ENCODE measurements at regions not wholly inside any gene's neighbourhood (a gene's known extent, or its start where the extent isn't known, plus 50 kb on each side); places are given as distances from the start of the nearest gene placed in this dataset.

DNA sequence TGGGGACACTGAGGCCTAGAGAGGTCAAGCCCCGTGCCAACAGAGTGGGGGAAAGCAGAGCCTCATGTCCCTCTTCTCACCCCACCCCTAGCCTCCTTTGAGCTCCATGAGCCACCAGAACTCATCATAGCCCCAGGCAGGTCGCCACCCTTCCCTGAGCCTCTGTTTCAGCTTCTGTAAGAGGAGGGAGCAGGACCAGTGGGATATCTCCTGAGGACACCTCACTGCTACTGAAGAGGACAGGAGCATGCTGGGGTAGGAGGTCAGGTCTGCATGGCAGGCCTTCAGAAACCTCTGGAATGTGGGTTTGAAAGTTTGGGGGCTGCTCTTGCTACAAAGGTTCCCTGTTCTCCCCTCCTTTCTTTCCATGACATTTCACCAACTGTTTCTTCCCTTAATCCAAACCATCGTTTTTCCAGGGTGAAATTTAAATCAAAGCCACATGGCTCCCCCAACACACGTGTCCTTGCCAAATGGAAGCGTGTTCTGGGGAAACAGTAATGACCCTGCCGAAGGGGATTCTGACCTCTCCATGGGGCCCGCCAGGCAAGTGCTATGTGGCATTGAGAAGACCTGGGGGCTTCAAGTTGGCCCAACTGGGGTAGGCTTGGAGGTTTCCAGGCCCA, 88.1 kb upstream of the RUNX3 start:
- H3K27ac Mint-ChIP-seq, result peak overlapping the region in 5 of 9 donors; percentile 65 to 98 (median 80)
- Histone ChIP-seq H3K27me3 (ENCODE audit: control insufficient read depth in 2 of 2, insufficient read depth in 2 of 2, low read length in 2 of 2) (no peaks in the 10 kb centered on the region), H3K4me3 (ENCODE audit: low read length) (no peak overlapping the region), H3K9me3 (ENCODE audit: control insufficient read depth in 2 of 3, low read length in 3 of 3) (no peaks in the 10 kb centered on the region), H3K4me1 (ENCODE audit: control insufficient read depth in 2 of 2, insufficient read depth in 2 of 2, low read length in 2 of 2) (peaks cover 22 to 24% of the 10 kb centered on the region in 2 donors), H3K36me3 (ENCODE audit: control insufficient read depth in 2 of 3, insufficient read depth in 3 of 3, low read length in 3 of 3) (no peaks in the 10 kb centered on the region), H3K27ac (ENCODE audit: low read depth, low read length) (no peak overlapping the region)
- DNase-seq (no peak), ATAC-seq (no peak)
- H3K4me1 Mint-ChIP-seq, result peaks cover 30 to 57% (median 39%) of the 10 kb centered on the region in 7 donors
- H3K27me3 Mint-ChIP-seq, result no peaks in the 10 kb centered on the region
- POLR2A ChIA-PET, result interaction anchor here (1.0 kb wide), 1 partner anchor 10 kb away, joined by 4 read pairs; no protein-coding TSS in a partner anchor
- intact Hi-C loops (cut with micrococcal nuclease), result no loop called here
- peaks cover 0 to 1% (median 0%) of the 10 kb centered on the region in 11 donors for H3K9me3 Mint-ChIP-seq
- peak overlapping the region in 1 of 10 donors; percentile 28 for H3K4me3 Mint-ChIP-seq
- no peaks in the 10 kb centered on the region for H3K36me3 Mint-ChIP-seq
- CTCF ChIA-PET, result interaction anchor here (1.1 to 1.2 kb wide), 3 partner anchors 20 to 170 kb away, joined by 3 to 5 read pairs (median 3); no protein-coding TSS in a partner anchor

GRCh38 chr1:25017436-25018109, 87.5 kb upstream of the RUNX3 start:
- Mint-ChIP-seq H3K4me3 (peak overlapping the region in 2 of 10 donors; percentile 28 to 35), H3K27me3 (no peaks in the 10 kb centered on the region), H3K36me3 (no peaks in the 10 kb centered on the region), H3K9me3 (peaks cover 0 to 1% (median 0%) of the 10 kb centered on the region in 11 donors), H3K27ac (peak overlapping the region in 6 of 9 donors; percentile 45 to 97 (median 67)), H3K4me1 (peaks cover 25 to 57% (median 38%) of the 10 kb centered on the region in 7 donors)
- peaks cover 16 to 22% of the 10 kb centered on the region in 2 donors for H3K4me1 ChIP-seq (ENCODE audit: control insufficient read depth in 2 of 2, insufficient read depth in 2 of 2, low read length in 2 of 2)
- no peak for ATAC-seq
- H3K36me3 ChIP-seq (ENCODE audit: control insufficient read depth in 2 of 3, insufficient read depth in 3 of 3, low read length in 3 of 3), result no peaks in the 10 kb centered on the region
- no peaks in the 10 kb centered on the region for H3K27me3 ChIP-seq (ENCODE audit: control insufficient read depth in 2 of 2, insufficient read depth in 2 of 2, low read length in 2 of 2)
- H3K9me3 ChIP-seq (ENCODE audit: control insufficient read depth in 2 of 3, low read length in 3 of 3), result no peaks in the 10 kb centered on the region
- ChIA-PET POLR2A (interaction anchor here (1.0 kb wide), 1 partner anchor 9 kb away, joined by 4 read pairs; no protein-coding TSS in a partner anchor), CTCF (interaction anchor here (1.1 to 1.2 kb wide), 3 partner anchors 20 to 169 kb away, joined by 3 to 5 read pairs (median 3); no protein-coding TSS in a partner anchor)
- no peak overlapping the region for H3K27ac ChIP-seq (ENCODE audit: low read depth, low read length)
- DNase-seq, result no peak
- H3K4me3 ChIP-seq (ENCODE audit: low read length), result no peak overlapping the region
- intact Hi-C loops (cut with micrococcal nuclease), result no loop called here

DNA sequence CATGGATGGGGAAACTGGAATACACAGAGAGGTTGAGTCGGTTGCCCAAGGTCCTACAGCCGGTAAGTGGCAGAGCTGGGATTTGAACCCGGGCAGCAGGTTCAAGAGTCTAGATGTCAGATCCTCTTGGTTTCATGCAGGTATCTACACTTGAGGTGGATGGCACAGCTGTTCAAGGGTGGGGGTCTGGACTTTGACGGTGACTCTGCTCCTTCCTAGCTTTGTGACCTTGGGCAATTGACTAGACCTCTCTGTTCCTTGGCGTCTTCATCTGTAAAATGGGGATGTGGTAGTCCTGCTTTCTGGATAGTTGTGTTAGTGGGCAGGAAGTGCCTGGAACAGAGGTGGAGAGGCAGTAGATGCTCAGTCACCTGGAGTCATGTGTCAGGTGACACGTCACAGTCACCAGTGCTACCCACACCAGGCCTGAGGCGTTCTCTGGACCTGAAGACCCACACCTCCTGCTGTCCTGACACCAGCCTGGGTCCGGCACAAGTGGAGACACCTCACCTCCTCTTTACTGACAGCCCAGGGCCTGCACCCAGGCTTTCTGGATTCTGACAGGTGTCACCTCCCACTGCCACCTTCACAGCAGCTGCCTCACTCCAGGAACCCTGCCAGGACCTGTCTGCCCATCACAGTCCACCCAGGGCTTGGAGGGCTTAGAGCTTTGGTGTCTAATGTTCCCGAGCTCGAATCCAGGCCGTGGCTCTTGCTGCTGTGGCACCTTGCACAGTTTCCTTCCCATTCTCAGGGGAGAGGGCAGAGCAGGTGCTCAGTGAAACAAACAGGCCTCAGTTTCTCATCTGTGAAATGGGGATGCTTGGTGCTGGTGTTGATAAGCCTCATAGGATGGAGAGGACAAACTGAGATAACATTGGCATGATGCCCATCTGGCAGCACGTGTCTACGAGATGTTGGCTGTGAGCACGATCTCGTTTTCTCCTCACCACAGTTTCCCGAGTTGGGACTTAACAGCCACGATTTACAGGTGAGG, 83.2 kb upstream of the RUNX3 start:
- H3K4me1 Mint-ChIP-seq, result peaks cover 16 to 53% (median 40%) of the 10 kb centered on the region in 7 donors
- no peak for DNase-seq

GRCh38 chr1:25011943-25012638, 82.0 kb upstream of the RUNX3 start:
- Histone ChIP-seq H3K4me3 (ENCODE audit: low read length) (no peak overlapping the region), H3K36me3 (ENCODE audit: control insufficient read depth in 2 of 3, insufficient read depth in 3 of 3, low read length in 3 of 3) (no peaks in the 10 kb centered on the region), H3K27me3 (ENCODE audit: control insufficient read depth in 2 of 2, insufficient read depth in 2 of 2, low read length in 2 of 2) (no peaks in the 10 kb centered on the region), H3K27ac (ENCODE audit: low read depth, low read length) (no peak overlapping the region), H3K9me3 (ENCODE audit: control insufficient read depth in 2 of 3, low read length in 3 of 3) (no peaks in the 10 kb centered on the region), H3K4me1 (ENCODE audit: control insufficient read depth in 2 of 2, insufficient read depth in 2 of 2, low read length in 2 of 2) (peaks cover 10 to 29% of the 10 kb centered on the region in 2 donors)
- H3K36me3 Mint-ChIP-seq, result peaks cover 0 to 11% (median 0%) of the 10 kb centered on the region in 5 donors
- DNase-seq (no peak), ATAC-seq (peak; percentile 37)
- H3K4me3 Mint-ChIP-seq, result peak overlapping the region in 2 of 10 donors; percentile 8 to 15
- H3K4me1 Mint-ChIP-seq, result peaks cover 18 to 53% (median 45%) of the 10 kb centered on the region in 7 donors
- ChIA-PET CTCF (interaction anchor here (0.6 kb wide), 1 partner anchor 17 kb away, joined by 3 read pairs; no protein-coding TSS in a partner anchor), POLR2A (interaction anchor here (1.0 to 9.7 kb wide), 5 partner anchors 9 to 82 kb away, joined by 3 to 95 read pairs (median 3); partner anchors contain the start of gene RUNX3)
- H3K27ac Mint-ChIP-seq, result peak overlapping the region; percentile 6 to 78 (median 57)
- H3K27me3 Mint-ChIP-seq, result no peaks in the 10 kb centered on the region
- peaks cover 0 to 2% (median 0%) of the 10 kb centered on the region in 11 donors for H3K9me3 Mint-ChIP-seq
- intact Hi-C loops (cut with micrococcal nuclease), result no loop called here

More for the DNA sequence above, 83.2 kb upstream of the RUNX3 start:
- Mint-ChIP-seq H3K4me3 (peak overlapping the region in 1 of 10 donors; percentile 7), H3K27ac (peak overlapping the region in 3 of 9 donors; percentile 65 to 78 (median 76)), H3K27me3 (no peaks in the 10 kb centered on the region), H3K9me3 (peaks cover 0 to 2% (median 0%) of the 10 kb centered on the region in 11 donors), H3K36me3 (peaks cover 0 to 11% (median 0%) of the 10 kb centered on the region in 5 donors)
- Histone ChIP-seq H3K36me3 (ENCODE audit: control insufficient read depth in 2 of 3, insufficient read depth in 3 of 3, low read length in 3 of 3) (no peaks in the 10 kb centered on the region), H3K9me3 (ENCODE audit: control insufficient read depth in 2 of 3, low read length in 3 of 3) (no peaks in the 10 kb centered on the region), H3K27me3 (ENCODE audit: control insufficient read depth in 2 of 2, insufficient read depth in 2 of 2, low read length in 2 of 2) (no peaks in the 10 kb centered on the region), H3K27ac (ENCODE audit: low read depth, low read length) (no peak overlapping the region), H3K4me1 (ENCODE audit: control insufficient read depth in 2 of 2, insufficient read depth in 2 of 2, low read length in 2 of 2) (peaks cover 4 to 19% of the 10 kb centered on the region in 2 donors), H3K4me3 (ENCODE audit: low read length) (no peak overlapping the region)
- POLR2A ChIA-PET, result interaction anchor here (0.9 to 9.7 kb wide), 7 partner anchors 9 to 83 kb away, joined by 3 to 95 read pairs (median 3); partner anchors contain the start of gene RUNX3
- CTCF ChIA-PET, result interaction anchor here (0.6 kb wide), 1 partner anchor 15 kb away, joined by 3 read pairs; no protein-coding TSS in a partner anchor
- ATAC-seq, result no peak
- intact Hi-C loops (cut with micrococcal nuclease), result no loop called here

DNA sequence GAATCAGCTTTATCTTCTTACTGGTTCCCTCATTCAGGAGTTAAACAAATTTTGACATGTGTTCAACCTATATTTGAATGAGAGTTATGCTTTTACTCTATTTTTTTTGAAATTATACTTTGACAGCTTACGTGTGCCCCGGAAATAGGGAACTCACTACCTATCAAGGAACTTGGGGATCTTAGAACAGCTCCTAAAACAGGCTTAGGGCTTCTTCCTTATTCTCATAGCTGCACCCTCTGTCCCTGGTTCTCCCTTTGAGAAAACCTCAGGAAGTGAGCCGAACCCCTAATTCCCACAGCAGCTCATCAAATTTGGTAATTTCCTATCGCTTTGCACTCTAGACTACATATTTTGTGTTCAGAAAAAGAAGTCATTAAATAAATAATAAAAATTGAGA, 81.2 kb upstream of the RUNX3 start:
- H3K36me3 ChIP-seq (ENCODE audit: control insufficient read depth in 2 of 3, insufficient read depth in 3 of 3, low read length in 3 of 3), result no peaks in the 10 kb centered on the region
- Mint-ChIP-seq H3K27me3 (peaks cover 0 to 2% (median 0%) of the 10 kb centered on the region in 5 donors), H3K4me3 (no peak overlapping the region), H3K4me1 (peaks cover 25 to 61% (median 52%) of the 10 kb centered on the region in 7 donors), H3K36me3 (peaks cover 0 to 11% (median 0%) of the 10 kb centered on the region in 5 donors), H3K27ac (peak overlapping the region in 3 of 9 donors; percentile 10 to 76 (median 22)), H3K9me3 (peaks cover 0 to 2% (median 0%) of the 10 kb centered on the region in 11 donors)
- ChIA-PET CTCF (no interaction called here), POLR2A (interaction anchor here (0.6 to 9.7 kb wide), 6 partner anchors 11 to 507 kb away, joined by 3 to 95 read pairs (median 3); no protein-coding TSS in a partner anchor)
- peaks cover 13 to 36% of the 10 kb centered on the region in 2 donors for H3K4me1 ChIP-seq (ENCODE audit: control insufficient read depth in 2 of 2, insufficient read depth in 2 of 2, low read length in 2 of 2)
- intact Hi-C loops (cut with micrococcal nuclease), result no loop called here
- H3K4me3 ChIP-seq (ENCODE audit: low read length), result no peak overlapping the region
- ATAC-seq, result no peak
- H3K27me3 ChIP-seq (ENCODE audit: control insufficient read depth in 2 of 2, insufficient read depth in 2 of 2, low read length in 2 of 2), result no peaks in the 10 kb centered on the region
- H3K9me3 ChIP-seq (ENCODE audit: control insufficient read depth in 2 of 3, low read length in 3 of 3), result no peaks in the 10 kb centered on the region
- no peak for DNase-seq
- no peak overlapping the region for H3K27ac ChIP-seq (ENCODE audit: low read depth, low read length)
